ENCODE measurements at regions not wholly inside any gene's neighbourhood (a gene's known extent, or its start where the extent isn't known, plus 50 kb on each side); places are given as distances from the start of the nearest gene placed in this dataset.

GRCh38 chrY:13091575-13091974, 186.9 kb downstream of the DDX3Y start:
- H3K27me3 Mint-ChIP-seq = peaks cover 3% of the 10 kb centered on the region
- ATAC-seq (ENCODE audit: low read depth) (no peak), DNase-seq (no peak)
- ChIA-PET POLR2A (no interaction called here), CTCF (no interaction called here)
- no peaks in the 10 kb centered on the region for H3K4me1 Mint-ChIP-seq
- H3K9me3 Mint-ChIP-seq = peaks cover 2% of the 10 kb centered on the region
- H3K36me3 Mint-ChIP-seq (ENCODE audit: low read depth) = no peaks in the 10 kb centered on the region
- intact Hi-C loops (cut with micrococcal nuclease) = no loop called here
- no peak for TF ChIP-seq CTCF (IDR thresholded peaks at IDR 0.05)
- no peak overlapping the region for H3K27ac Mint-ChIP-seq
- no peak overlapping the region for H3K4me3 Mint-ChIP-seq

GRCh38 chrY:13092986-13093385, 188.3 kb downstream of the DDX3Y start:
- Mint-ChIP-seq H3K27me3 (peaks cover 3% of the 10 kb centered on the region), H3K9me3 (peaks cover 2% of the 10 kb centered on the region), H3K27ac (no peak overlapping the region), H3K4me1 (no peaks in the 10 kb centered on the region), H3K4me3 (no peak overlapping the region), H3K36me3 (ENCODE audit: low read depth) (no peaks in the 10 kb centered on the region)
- ChIA-PET CTCF (no interaction called here), POLR2A (no interaction called here)
- ATAC-seq (ENCODE audit: low read depth) = no peak
- intact Hi-C loops (cut with micrococcal nuclease) = no loop called here
- TF ChIP-seq CTCF (IDR thresholded peaks at IDR 0.05) = no peak
- DNase-seq = no peak

GRCh38 chrY:13093461-13093860, 188.8 kb downstream of the DDX3Y start:
- ATAC-seq (ENCODE audit: low read depth) (no peak), DNase-seq (no peak)
- POLR2A ChIA-PET = no interaction called here
- H3K36me3 Mint-ChIP-seq (ENCODE audit: low read depth) = no peaks in the 10 kb centered on the region
- no peaks in the 10 kb centered on the region for H3K4me1 Mint-ChIP-seq
- no peaks in the 10 kb centered on the region for H3K9me3 Mint-ChIP-seq
- H3K27me3 Mint-ChIP-seq = peaks cover 3% of the 10 kb centered on the region
- H3K4me3 Mint-ChIP-seq = no peak overlapping the region
- intact Hi-C loops (cut with micrococcal nuclease) = no loop called here
- no peak for TF ChIP-seq CTCF (IDR thresholded peaks at IDR 0.05)
- no peak overlapping the region for H3K27ac Mint-ChIP-seq
- CTCF ChIA-PET = no interaction called here

DNA sequence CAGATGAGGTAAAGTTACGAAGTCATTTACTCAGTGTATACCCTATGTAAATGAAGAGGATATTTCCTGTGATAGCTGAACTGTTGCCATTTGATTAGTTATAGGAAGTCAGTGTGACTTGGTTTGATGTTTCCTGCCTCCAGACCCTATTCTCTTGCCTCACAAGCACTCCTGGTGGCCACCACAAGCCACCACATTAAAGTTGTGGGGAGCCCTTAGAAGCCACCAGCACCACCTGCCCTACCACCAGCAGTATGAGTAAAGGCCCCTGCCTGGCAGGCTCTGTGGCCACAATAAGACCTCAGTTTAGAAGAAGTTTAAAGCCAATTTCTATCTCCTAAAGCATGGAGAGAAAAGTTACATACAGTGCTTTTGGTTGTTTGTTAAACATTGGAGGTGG, 189.7 kb downstream of the DDX3Y start:
- no peak overlapping the region for H3K4me3 Mint-ChIP-seq
- no peak for ATAC-seq (ENCODE audit: low read depth)
- ChIA-PET POLR2A (no interaction called here), CTCF (no interaction called here)
- H3K36me3 Mint-ChIP-seq (ENCODE audit: low read depth) = no peaks in the 10 kb centered on the region
- H3K27me3 Mint-ChIP-seq = peaks cover 3% of the 10 kb centered on the region
- H3K27ac Mint-ChIP-seq = no peak overlapping the region
- TF ChIP-seq CTCF (IDR thresholded peaks at IDR 0.05) = no peak
- no peaks in the 10 kb centered on the region for H3K9me3 Mint-ChIP-seq
- intact Hi-C loops (cut with micrococcal nuclease) = no loop called here
- DNase-seq = no peak
- H3K4me1 Mint-ChIP-seq = no peaks in the 10 kb centered on the region

- no peak for DNase-seq
- Mint-ChIP-seq H3K27ac (no peak overlapping the region), H3K4me3 (no peak overlapping the region), H3K4me1 (no peaks in the 10 kb centered on the region), H3K9me3 (no peaks in the 10 kb centered on the region), H3K27me3 (peaks cover 3% of the 10 kb centered on the region), H3K36me3 (ENCODE audit: low read depth) (no peaks in the 10 kb centered on the region)
- ChIA-PET POLR2A (no interaction called here), CTCF (no interaction called here)
- intact Hi-C loops (cut with micrococcal nuclease) = no loop called here
- ATAC-seq (ENCODE audit: low read depth) = no peak
- TF ChIP-seq CTCF (IDR thresholded peaks at IDR 0.05) = no peak
Observed at GRCh38 chrY:13094904-13095600, 190.4 kb downstream of the DDX3Y start.

All from activated B cell treated with CpG ODN at 0.5 μM for 24 hours (primary cell).